Heart right ventricle (tissue), 16 donors: ENCODE measurements at regions not wholly inside any gene's neighbourhood (a gene's known extent, or its start where the extent isn't known, plus 50 kb on each side); places are given as distances from the start of the nearest gene placed in this dataset.
"Not testable (repeated sequence)": the region's sequence is repeated elsewhere in the genome, so short reads cannot be mapped to it uniquely, and the experiment has no call there.

Experiments
- ATAC-seq, 8 donors: fragments of 200-7000 bp; cut with Tn5 transposase; one replicate each; pipeline ENCODE4 v1.9.1; 2020; ENCODE audit warnings: mild to moderate bottlenecking in 8 of 8, moderate library complexity in 8 of 8, moderate number of reproducible peaks in 1 of 8
- DNase-seq, 2 donors: peaks; one replicate each; pipeline ENCODE4 v3.0.0-alpha.2; 2020
- H3K27ac ChIP-seq, 10 donors: fragments of 200-600 bp; sonication (generic) in 2 of 10; one replicate each; pipeline versions ENCODE4 v1.5.0 to v1.8.0; 2020 to 2022; ENCODE audit warnings: mild to moderate bottlenecking in 3 of 10
- H3K27me3 ChIP-seq, 7 donors: fragments of 200-600 bp; one replicate each; pipeline ENCODE4 v1.8.0; 2021 to 2022; ENCODE audit warnings: mild to moderate bottlenecking in 2 of 7
- H3K36me3 ChIP-seq, 9 donors: fragments of 200-600 bp; sonication (generic) in 1 of 9; one replicate each; pipeline versions ENCODE4 v1.5.0 to v1.8.0; 2020 to 2022; ENCODE audit warnings: mild to moderate bottlenecking in 2 of 9
- H3K4me1 ChIP-seq, 9 donors: fragments of 200-600 bp; sonication (generic) in 1 of 9; one replicate each; pipeline versions ENCODE4 v1.5.0 to v1.8.0; 2020 to 2022; ENCODE audit warnings: mild to moderate bottlenecking in 4 of 9
- H3K4me3 ChIP-seq, 10 donors: fragments of 200-600 bp; sonication (generic) in 2 of 10; one replicate each; pipeline versions ENCODE4 v1.5.0 to v1.8.0; 2020 to 2022; ENCODE audit warnings: mild to moderate bottlenecking in 7 of 10, moderate library complexity in 2 of 10
- H3K9me3 ChIP-seq, 11 donors: fragments of 200-600 bp in 10 of 11; sonication (generic) in 2 of 11; one replicate each; pipeline versions ENCODE4 v1.5.0 to v1.8.0; 2013 to 2022; ENCODE audit warnings: mild to moderate bottlenecking in 2 of 11, control low read depth in 1 of 11, moderate library complexity in 1 of 11
- CTCF ChIP-seq, 9 donors: fragments of 200-600 bp; sonication (generic) in 2 of 9; IDR thresholded peaks; one replicate each; pipeline versions ENCODE4 v1.5.0 to v1.8.0; 2021 to 2022; ENCODE audit warnings: antibody characterized with exemption in 9 of 9, mild to moderate bottlenecking in 5 of 9, moderate library complexity in 1 of 9
- WGBS, 2 donors: extraction: QIAGEN DNeasy Blood & Tissue Kit; methylation state at CpG; one replicate each; pipeline ENCODE4 v1.1.7; 2013; ENCODE audit warnings: inconsistent platforms in 1 of 2; 5-methylcytosine and 5-hydroxymethylcytosine counted together
- intact Hi-C, 10 donors: fragments of 100-400 bp; cut with DNase I; formaldehyde crosslinking; loops; one replicate each; pipeline versions ENCODE4 v1.11.1 to v1.14.2; 2022
- donor health status: Arrhythmogenic right ventricular cardiomyopathy.
- donor health status: ischemic (EF 13 %, LVEDD 7.1; RV severe dilation, severe dysfunction).
- donor health status: healthy with polysubstance abuse.
- donor health status: DM: no; HTN: yes; CAD: no.
- donor health status: DM: no; HTN: no; CAD: no.
- donor health status: ischemic (EF 25% LVEDD 6.9; RV normal size, moderate dysfunction).
- donor health status: ischemic (EF 25% LVEDD 5.7; RV mildly dilated, moderate dysfunction).
- donor health status: healthy.
- donor health status: DM: yes; HTN: yes; CAD: no.
- donor health status: Ischemic cardiomyopathy.
- donor health status: ischemic (EF 35%, LVEDD 5.7; RV mildly dilated, moderate dysfunction).
- donor health status: nonischemic (EF 11% LVEDD 7.7; RV severe dilation, severe dysfunction).
- donor health status: DM: yes; HTN: yes; CAD: no.
- donor health status: PGD.
- donor health status: ischemic (EF 29% LVEDD 5.4; RV normal size, mild dysfunction).
- donor health status: nonischemic (EF 23%, LVEDD 6.1; RV moderate dilation, normal function).

DNA sequence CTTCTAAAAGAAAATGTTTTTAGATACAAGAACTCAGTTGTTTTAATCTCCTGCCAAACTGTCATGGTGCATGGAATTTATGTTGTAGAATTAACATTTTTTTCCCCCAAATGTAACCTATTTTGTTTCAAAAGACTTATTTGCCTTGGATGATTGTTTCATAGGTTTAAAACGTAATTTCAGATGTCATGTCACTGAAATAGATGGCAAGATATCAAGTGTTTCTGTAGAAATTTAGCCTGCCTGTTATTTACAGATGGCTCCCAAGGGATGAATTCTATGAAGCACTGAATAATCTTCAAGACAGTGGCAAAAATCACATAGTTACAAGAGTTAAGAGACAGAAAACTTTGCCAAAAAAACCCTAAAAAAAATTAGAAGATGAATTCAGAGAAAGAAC, 1484.6 kb downstream of the OLFM4 start:
- ATAC-seq = no peak
- Histone ChIP-seq H3K27ac (no peak overlapping the region), H3K27me3 (no peaks in the 10 kb centered on the region), H3K36me3 (no peaks in the 10 kb centered on the region), H3K4me3 (no peak overlapping the region), H3K9me3 (peaks cover 0 to 3% (median 0%) of the 10 kb centered on the region in 11 donors), H3K4me1 (no peaks in the 10 kb centered on the region)
- intact Hi-C loops = no loop called here
- DNase-seq = no peak
- no peak for TF ChIP-seq CTCF (IDR thresholded peaks at IDR 0.05)
- 19 to 46% methylated on average over 1 of the region's 1 CpG for WGBS, 2 donors

DNA sequence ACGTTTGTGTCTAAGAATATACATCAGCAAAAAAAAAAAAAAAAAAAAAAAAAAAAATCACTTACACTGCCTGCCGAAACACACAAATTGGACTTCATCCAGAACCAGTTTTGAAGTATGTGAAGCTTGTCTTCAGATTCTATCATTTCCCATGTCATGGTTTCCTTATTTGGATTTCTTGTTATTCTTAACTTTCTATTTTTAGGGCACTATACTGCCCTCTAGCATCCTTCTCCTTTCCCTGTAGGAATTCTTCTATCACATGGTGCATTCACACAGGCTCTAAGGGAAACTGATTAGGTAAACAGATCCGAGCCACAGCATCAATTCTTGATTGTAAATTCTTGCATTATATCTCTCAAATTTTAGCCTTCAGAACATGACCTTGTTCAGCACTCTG, 1507.5 kb downstream of the OLFM4 start:
- Histone ChIP-seq H3K27ac (no peak overlapping the region), H3K4me1 (no peaks in the 10 kb centered on the region), H3K9me3 (no peaks in the 10 kb centered on the region), H3K36me3 (no peaks in the 10 kb centered on the region), H3K4me3 (no peak overlapping the region), H3K27me3 (no peaks in the 10 kb centered on the region)
- intact Hi-C loops = no loop called here
- DNase-seq = peak in 1 of 2 donors; percentile 2
- ATAC-seq = peak in 1 of 8 donors; percentile 45
- 11 to 13% methylated on average over 3 of the region's 3 CpGs for WGBS, 2 donors
- TF ChIP-seq CTCF (IDR thresholded peaks at IDR 0.05) = peak in 5 of 9 donors; percentile 15 to 38 (median 20)

GRCh38 chr13:54563286-54563685, 1534.7 kb downstream of the OLFM4 start:
- no peak for TF ChIP-seq CTCF (IDR thresholded peaks at IDR 0.05)
- 54 to 70% methylated on average over 2 of the region's 2 CpGs for WGBS, 2 donors
- Histone ChIP-seq H3K4me3 (no peak overlapping the region), H3K9me3 (no peaks in the 10 kb centered on the region), H3K27me3 (no peaks in the 10 kb centered on the region), H3K27ac (no peak overlapping the region), H3K36me3 (no peaks in the 10 kb centered on the region), H3K4me1 (no peaks in the 10 kb centered on the region)
- no peak for ATAC-seq
- no peak for DNase-seq
- intact Hi-C loops = no loop called here

GRCh38 chr13:54572037-54572436, 1543.4 kb downstream of the OLFM4 start:
- ATAC-seq, H3K4me1 ChIP-seq, H3K9me3 ChIP-seq, H3K27ac ChIP-seq, H3K4me3 ChIP-seq, H3K27me3 ChIP-seq, H3K36me3 ChIP-seq, DNase-seq, intact Hi-C loops: not testable (repeated sequence)
- 86% methylated on average over 13 of the region's 13 CpGs for WGBS, 2 donors

DNA sequence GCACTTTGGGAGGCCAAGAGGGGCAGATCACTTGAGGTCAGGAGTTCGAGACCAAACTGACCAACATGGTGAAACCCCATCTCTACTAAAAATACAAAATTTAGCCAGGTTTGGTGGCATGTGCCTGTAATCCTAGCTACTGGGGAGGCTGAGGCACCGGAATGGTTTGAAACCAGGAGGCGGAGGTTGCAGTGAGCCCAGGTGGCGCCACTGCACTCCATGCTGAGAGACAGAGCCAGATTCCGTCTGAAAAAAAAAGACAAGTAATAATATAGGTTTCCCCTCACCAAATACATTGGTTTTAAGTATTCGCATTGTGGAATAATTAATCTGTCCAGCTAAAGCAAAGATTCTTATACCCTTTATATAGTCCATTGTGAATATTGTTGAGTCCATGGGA, 1544.6 kb downstream of the OLFM4 start:
- TF ChIP-seq CTCF (IDR thresholded peaks at IDR 0.05) = no peak
- DNase-seq = no peak
- peaks cover 0 to 3% (median 0%) of the 10 kb centered on the region in 11 donors for H3K9me3 ChIP-seq
- intact Hi-C loops = no loop called here
- H3K4me3 ChIP-seq = no peak overlapping the region
- no peaks in the 10 kb centered on the region for H3K4me1 ChIP-seq
- no peak overlapping the region for H3K27ac ChIP-seq
- no peaks in the 10 kb centered on the region for H3K27me3 ChIP-seq
- no peaks in the 10 kb centered on the region for H3K36me3 ChIP-seq
- no peak for ATAC-seq
- 92 to 93% methylated on average over 6 of the region's 6 CpGs for WGBS, 2 donors
